Hematopoietic multipotent progenitor cell (in vitro differentiated cells): ENCODE measurements at regions not wholly inside any gene's neighbourhood (a gene's known extent, or its start where the extent isn't known, plus 50 kb on each side); places are given as distances from the start of the nearest gene placed in this dataset. TPM values are rescaled to one million over a fixed set of nuclear protein-coding genes. Genes with fewer than 3 reads are reported as not detected.
"Not testable (repeated sequence)": the region's sequence is repeated elsewhere in the genome, so short reads cannot be mapped to it uniquely, and the experiment has no call there.

Experiments
- DNase-seq, 3 donors: peaks; one replicate each; pipeline ENCODE4 v3.0.0-alpha.2; 2011 to 2015; ENCODE audit warnings: low read depth in 2 of 3, low spot score in 2 of 3
- small RNA-seq: library from RNA; depleted of rRNA; stranded (forward); fragments of <200 nt; gene quantifications from one replicate; pipeline ENCODE3, GENCODE V24; 2012

DNA sequence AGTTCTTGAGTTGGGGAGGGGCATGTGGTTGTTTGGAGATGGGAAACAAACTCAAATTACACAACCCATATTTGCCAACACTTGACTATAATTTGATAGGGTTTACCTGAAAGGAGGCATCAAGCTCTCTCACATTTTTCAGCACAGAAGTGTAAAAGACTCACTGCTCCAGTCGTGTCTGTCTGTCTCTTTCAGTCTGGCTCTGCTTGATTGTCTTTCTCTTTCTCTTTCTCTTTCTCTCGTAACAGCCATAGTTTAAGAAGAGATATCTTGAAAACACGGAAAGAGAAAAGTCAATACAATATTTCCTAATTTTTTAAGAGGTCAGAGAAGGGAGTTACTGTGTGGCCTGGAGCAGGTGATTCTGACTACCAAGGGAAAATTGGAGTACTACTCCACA is 413.6 kb upstream of the CXorf51A start:
- no peak for DNase-seq

- DNase-seq: no peak
Measured at GRCh38 chrX:147226801-147227200, 412.3 kb upstream of the CXorf51A start.

GRCh38 chrX:147217334-147217733 is 402.8 kb upstream of the CXorf51A start:
- DNase-seq: no peak

DNA sequence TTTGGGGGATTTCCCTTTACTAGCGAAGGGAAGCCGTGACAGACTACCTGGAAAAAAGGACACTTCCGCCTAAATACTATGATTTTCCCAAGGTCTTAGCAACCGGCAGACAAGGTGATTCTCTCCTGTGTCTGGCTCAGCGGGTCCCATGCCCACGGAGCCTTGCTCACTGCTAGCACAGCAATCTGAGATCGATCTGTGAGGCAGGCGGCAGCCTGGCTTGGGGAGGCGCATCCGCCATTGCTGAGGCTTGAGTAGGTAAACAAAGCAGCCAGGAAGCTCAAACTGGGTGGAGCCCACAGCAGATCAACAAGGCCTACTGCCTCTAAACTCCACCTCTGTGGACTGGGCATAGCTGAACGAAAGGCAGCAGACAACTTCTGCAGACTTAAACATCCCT is 385.9 kb upstream of the CXorf51A start:
- DNase-seq: not testable (repeated sequence)

- DNase-seq: no peak
Measured at GRCh38 chrX:147191361-147191760, 376.8 kb upstream of the CXorf51A start.

DNA sequence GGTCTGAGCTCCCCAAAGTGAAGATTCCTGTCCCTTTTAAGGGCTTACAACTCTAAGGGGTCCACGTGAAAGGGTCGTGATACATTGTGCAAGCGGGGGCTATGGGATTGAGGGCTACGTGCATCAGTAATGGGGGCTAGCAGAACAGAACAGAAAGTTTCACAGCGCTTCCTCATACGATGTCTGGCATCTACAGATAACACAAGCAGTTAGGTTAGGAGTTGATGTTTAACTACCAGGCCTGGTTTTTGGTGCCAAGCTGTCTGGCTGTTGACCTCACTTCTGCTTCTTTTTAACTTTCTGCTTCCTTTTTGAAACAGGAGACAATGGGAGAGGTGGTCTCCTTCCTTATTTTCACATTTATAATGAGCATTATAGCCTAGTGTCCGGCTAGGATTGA is 368.6 kb upstream of the CXorf51A start:
- peak in 2 of 3 donors; percentile 28 to 73 for DNase-seq

DNA sequence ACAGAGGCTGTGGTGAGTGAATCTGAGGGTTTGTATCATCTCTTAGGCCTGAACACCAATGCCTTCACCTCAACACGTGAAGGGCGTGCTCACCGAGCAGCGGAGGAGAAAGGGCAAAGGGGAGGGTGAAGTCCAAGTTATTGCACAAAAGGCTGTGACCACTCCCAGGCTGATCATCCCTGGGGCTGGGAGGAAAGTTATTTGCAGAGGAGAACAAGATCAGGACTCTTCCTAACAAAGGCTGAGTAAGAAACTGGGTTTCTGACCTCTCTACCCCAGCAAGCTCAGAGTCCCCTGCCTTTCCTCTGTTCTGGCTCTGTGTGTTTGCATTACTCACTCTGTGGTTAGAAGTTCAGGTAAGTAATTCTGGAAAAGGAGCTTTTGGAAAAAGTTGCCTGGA is 366.3 kb upstream of the CXorf51A start:
- no peak for DNase-seq

GRCh38 chrX:147179625-147180024 is 365.1 kb upstream of the CXorf51A start:
- no peak for DNase-seq

DNA sequence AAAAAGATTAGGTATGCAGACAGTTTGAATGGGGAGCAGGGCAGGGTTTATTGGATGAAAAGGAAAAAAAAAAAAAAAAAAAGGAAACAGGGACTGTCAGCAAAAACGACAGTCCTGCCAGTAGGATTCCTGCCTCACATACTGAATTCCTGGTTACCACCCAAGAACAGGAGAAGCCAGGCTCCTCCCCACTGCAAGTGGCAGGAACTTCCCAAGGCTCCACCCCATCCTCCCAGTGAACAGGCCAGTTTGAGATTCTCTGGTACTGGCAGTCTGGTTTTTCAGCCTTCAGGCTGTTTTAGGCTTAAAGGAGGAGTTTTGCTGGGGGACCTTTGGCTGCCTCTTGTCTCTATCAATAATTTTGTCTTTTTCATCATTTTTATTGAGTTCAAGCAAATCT is 360.0 kb upstream of the CXorf51A start:
- DNase-seq: no peak

GRCh38 chrX:147173594-147173993 is 359.1 kb upstream of the CXorf51A start:
- DNase-seq: no peak

- no peak for DNase-seq
Measured at GRCh38 chrX:147170993-147171392, 356.4 kb upstream of the CXorf51A start.

Small RNAs in the stretch of these regions (small RNA-seq; reads per million reads assigned to genes)
- gene MIR513A1 (not detected), gene MIR513A2 (not detected), gene MIR513B (0.20 reads per million), gene MIR513C (0.20 reads per million)
